ENCODE measurements at regions not wholly inside any gene's neighbourhood (a gene's known extent, or its start where the extent isn't known, plus 50 kb on each side); places are given as distances from the start of the nearest gene placed in this dataset.
"Not testable (repeated sequence)": the region's sequence is repeated elsewhere in the genome, so short reads cannot be mapped to it uniquely, and the experiment has no call there.

DNA sequence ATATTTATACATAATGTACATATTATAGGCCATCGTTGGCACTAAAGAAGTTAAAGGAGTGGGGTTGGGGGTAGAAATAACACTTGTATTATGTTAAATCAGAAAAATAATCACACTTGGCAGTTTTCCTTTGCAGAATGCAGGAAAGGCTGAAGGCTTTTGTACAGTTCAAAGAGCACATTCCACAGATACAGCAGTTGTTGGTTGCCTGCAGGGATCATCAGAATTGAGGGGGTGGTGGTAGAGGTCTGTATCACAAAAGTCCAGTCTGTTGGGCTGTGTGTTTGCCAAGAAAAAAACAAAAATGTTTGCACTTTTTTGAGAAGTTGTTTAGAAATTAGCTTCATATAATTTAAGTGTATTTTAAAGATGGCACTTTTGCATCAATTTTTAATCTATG is 231.8 kb upstream of the FOXP2 start:
- DNase-seq (ENCODE audit: low read depth in 2 of 3, low spot score in 1 of 3): no peak

DNA sequence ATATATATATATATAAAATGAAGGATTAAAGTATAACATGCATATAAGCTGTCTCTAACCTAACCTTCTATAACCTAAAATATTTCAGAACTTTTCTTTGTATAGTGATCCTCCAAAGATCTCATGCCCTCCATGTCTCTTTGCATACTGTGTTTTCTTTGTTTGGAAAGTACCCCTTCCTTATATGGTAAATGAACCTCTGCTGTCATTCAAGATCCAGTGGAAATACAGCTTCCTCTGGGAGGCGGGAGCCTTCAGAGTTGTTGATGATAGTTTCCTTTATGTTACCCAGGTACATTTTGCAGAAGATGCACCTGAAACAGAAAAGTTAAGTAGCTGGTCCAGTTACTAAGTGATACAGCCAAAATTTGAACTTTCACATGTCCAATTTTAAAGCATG is 233.3 kb upstream of the FOXP2 start:
- DNase-seq (ENCODE audit: low read depth in 2 of 3, low spot score in 1 of 3): no peak

DNA sequence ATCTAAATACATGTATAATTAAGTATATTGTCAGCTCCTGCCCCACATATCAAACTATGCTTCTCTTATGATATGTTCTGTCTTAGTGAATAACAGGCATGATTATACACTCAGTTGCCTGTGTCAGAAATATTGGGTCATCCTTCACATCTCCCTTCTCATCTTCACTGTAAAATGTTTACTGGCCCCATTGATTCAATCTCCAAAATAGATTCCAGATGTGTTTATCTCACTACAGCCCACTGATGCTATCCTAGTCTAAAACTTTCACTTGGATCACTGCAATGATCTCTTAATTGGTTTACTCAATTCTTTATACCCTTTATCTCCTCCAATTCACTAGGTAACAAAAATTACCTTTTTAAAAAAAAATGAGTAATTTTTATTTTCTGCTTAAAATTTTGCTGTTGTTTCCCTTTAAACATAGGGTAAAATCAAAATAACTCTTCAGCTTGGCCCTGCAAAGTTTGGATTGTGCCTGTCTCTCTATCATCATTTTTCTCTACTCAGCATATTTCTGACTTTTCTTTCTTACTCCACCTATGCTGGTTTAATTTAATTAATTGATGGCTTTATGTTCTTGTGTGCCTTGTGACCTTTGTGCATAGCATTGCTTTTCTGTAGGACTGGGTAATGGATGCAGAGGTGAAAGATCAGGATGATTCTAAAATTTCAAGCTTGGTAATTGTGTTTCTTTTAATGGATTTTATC is 233.9 kb upstream of the FOXP2 start:
- no peak for DNase-seq (ENCODE audit: low read depth in 2 of 3, low spot score in 1 of 3)

DNA sequence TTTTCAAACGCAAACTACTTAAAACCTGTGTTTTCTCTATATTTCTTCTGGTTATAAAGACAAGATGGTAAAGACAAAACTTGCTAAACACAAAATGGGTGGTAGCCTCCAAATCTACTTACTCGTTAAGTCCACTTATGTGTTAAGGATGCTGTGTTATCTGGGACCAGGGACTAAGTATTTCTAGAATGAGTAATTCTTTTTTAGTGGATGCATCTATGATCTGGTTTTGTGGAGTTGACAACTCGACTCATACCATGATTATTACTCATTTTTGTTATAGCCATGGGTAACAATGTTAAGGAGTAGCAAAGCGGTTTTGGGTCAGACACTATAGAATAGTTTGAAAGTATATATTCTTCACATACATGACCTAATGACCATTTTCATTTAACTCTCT is 239.5 kb upstream of the FOXP2 start:
- no peak for DNase-seq (ENCODE audit: low read depth in 2 of 3, low spot score in 1 of 3)

DNA sequence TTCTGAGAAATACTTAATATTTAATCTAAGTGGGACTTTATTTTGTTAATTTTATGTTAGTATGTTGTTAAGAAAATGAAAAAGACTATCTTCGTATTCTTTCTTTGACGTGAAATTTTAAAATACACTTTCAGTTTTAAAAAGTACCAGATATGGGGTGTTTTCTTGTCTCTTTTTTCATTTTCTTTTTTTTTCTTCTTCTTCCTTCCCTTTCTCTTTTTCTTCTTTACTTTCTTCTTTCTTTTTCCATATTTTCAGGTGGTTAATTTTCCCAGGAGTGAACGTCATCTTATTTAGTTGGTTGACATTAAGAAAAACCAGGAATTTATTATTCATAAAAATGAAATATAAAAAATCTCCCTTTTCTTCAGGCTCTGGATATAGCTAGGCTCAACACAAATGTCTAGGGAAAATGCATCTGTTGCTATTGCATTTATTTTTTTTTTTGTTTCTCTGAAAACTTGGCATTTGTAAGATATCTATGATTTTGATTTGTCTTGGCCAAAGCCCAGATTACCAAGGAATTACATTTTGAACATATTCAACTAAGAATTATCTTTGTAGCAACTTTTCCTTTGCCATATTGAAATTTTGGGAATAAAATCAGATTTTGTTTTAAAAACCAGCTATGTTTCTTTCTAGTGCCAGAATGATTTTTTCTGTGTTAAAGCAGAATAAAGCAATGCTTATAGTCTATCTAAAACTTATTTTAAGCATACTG is 241.3 kb upstream of the FOXP2 start:
- no peak for DNase-seq (ENCODE audit: low read depth in 2 of 3, low spot score in 1 of 3)

DNA sequence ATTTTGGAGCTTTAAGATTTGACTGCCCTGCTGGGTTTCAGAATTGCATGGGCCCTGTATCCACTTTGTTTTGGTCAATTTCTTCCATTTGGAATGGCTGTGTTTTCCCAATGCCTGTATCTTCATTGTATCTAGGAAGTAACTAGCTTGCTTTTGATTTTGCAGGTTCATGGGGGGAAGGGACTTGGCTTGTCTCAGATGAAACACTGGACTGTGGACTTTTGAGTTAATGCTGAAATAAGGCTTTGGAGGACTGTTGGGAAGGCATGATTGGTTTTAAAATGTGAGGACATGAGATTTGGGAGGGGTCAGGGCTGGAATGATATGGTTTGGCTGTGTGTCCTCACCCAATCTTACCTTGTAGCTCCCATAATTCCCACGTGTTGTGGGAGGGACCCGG is 245.2 kb upstream of the FOXP2 start:
- not testable (repeated sequence) for DNase-seq (ENCODE audit: low read depth in 2 of 3, low spot score in 1 of 3)

DNA sequence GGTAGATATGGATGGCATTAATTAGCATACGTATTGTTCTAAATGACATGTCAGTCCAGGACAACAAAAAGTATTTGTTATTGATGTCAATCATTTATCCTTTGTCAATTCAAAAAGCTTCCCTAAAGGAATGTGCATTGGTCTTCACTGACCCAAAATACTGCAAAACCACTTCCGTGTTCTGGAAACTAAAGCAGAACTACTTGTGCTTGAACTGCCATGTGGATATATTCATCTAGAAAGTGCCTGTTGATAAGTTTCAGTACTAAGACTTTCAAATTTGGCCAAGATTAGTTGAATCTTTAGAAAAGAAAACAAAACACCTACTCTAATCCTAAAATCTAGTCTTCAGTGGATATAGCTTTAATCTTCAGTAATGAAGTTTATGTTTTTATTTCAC is 242.1 kb upstream of the PPP1R3A start:
- no peak for DNase-seq (ENCODE audit: low read depth in 2 of 3, low spot score in 1 of 3)

DNA sequence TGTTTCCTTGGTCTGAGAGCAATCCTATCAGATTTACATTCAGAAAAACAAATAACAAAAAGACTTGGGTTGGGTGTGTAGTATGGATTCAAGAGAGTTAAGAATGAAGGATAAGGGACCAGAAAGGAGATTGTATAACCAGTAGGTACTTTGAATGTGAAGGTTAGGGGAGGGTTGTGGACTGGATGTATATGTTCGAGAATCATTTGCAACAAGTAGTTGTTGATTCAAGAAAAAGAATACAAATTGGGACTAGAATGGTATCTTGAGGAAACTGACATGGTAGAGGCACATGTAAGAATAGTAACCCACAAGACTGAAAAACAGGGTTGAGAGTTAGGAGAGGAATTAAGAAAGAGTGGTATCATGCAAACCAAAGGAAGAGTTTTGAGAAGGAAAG is 240.0 kb upstream of the PPP1R3A start:
- no peak for DNase-seq (ENCODE audit: low read depth in 2 of 3, low spot score in 1 of 3)

DNA sequence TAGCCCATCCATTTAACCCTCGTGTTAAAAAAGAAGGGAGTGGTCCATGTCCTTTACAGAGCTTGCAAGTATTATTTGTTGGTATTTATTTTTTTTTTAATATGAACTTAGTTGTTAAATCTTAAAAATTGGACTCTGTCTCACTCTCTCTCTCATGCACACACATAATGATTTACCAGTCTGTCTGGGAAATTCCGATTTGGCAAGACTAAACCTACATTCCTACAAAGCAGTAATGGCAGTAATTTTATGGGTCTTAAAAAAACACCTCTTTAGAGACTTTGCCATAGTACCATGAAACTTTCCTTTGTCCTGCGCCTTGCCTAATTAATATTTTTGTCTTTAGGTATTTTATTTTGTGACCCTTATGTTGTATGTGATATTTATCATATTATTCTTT is 239.5 kb upstream of the PPP1R3A start:
- DNase-seq (ENCODE audit: low read depth in 2 of 3, low spot score in 1 of 3): no peak

DNA sequence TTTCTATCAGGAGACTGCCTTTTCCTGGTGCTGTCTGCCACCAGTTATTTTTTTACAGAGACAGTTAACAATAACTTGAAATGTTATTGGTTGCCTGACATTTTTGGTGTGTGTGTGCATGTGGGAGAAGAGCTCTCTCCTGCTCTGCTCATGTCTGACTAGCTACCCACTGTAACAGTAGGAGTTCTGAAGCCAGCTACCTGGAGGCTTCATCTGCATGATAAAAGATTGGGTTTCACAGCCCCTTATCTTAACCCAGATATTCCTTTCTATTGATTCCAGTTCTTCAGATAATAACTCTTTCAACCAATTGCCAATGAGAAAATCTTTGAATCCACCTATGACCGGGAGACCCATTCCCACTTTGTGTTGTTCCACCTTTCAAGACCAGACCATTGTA is 237.4 kb upstream of the PPP1R3A start:
- no peak for DNase-seq (ENCODE audit: low read depth in 2 of 3, low spot score in 1 of 3)

DNA sequence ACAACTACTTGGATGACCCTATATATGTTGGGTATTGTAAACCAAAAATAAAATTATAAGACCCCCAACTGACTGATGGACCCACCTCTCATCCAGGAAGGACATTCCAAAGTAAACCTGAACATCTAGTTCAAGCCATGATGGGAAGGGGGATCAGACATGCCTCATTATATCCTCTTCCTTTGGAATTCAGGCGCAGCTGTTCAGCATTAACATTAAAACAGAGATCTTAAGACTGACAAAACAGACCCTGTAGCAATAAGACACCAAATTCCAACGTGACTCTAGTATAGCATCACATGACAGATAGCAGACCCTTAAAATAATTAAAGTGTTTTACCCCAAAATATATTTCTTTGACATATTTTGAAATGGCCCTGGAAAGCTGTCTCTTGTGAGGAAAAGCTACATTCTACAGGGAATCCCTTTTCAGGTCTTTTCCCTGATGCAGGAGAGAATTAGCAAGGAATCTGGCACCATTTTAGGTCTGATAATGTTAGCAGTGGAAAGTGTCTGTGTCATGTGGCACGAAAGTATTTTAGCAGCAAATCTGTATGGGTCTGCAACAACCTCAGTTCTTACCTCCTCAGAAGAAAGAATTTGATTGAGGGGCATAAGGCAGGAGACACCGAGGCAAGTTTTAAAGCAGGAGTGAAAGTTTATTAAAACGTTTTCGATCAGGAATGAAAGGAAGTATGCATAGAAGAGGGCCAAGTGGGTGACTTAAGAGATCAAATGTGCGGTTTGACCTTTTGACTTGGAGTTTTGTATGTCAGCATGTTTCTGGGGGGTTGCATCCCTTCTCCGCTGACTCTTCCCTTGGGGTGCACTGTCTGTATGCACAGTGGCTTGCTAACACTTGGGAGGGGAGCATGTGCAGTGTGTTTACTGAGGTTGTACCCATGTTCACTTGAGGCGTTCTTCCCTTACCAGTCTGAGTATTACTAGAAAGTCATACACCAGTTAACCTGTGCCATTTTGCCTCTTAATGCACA is 236.6 kb upstream of the PPP1R3A start:
- no peak for DNase-seq (ENCODE audit: low read depth in 2 of 3, low spot score in 1 of 3)

DNA sequence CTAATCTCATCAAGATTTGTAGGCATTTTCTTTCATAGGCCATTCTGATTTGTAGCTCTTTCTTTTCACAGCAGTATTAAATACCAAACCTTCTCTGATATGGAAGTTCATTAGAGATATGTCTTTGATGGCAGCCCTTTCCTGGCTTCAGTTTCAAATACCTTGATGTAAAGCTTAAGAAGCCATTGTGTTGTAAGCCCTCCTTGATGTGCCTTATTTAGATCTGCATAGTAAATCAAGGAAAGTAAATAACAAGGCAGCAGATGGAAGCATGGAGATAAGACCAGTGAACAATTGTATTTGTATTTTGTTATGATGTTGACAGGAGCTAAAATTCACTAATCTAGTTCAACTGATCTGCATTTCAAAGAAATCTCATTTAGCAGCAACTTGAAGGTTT is 234.9 kb upstream of the PPP1R3A start:
- DNase-seq (ENCODE audit: low read depth in 2 of 3, low spot score in 1 of 3): no peak

DNA sequence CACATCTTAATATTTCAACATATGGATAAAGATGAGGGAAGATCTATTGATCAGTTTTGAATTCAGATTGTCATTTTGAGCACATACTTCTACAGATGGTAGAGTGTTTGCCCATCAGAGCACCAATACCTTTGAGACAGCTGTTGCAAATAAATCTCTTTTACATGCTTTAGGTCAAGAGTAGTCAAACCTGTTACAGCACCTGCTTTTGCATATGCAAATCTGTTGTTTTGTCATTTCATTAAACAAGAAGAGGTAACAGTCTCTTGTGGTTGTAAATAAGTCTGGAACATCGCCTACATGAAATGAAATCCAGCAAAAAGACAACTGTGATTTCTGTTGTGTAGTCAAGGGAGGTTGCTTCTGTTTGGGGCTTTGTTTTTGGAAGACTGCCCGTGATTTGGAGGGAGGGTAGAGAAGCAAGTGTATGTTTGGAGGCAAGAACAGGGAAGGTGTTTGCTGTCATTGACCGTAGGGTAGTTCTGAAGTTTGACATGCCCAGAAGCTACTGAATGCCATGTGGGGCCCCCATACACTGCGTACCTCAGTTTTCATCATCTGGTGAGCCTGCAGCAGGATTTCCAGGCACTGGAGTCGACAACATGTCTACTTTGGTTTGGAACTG is 233.6 kb upstream of the PPP1R3A start:
- no peak for DNase-seq (ENCODE audit: low read depth in 2 of 3, low spot score in 1 of 3)

DNA sequence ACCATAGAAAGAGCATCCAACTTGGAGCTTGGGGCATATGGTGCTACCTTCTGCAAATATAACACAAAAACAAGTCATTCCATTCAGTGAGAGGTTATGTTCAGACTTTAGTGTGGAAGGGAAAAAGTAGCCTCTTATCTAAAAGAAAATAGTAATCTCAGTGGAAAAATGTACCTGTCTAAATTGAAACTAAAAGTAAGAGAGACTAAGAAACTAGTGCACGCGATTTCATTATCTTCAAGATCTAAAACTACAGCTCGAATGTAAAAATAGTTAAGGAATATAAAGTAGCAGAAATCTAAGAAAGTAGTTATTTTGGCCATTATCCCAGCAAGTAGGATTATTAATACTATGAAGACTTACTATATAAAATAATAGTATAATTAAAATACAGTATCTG is 233.0 kb upstream of the PPP1R3A start:
- DNase-seq (ENCODE audit: low read depth in 2 of 3, low spot score in 1 of 3): no peak

DNA sequence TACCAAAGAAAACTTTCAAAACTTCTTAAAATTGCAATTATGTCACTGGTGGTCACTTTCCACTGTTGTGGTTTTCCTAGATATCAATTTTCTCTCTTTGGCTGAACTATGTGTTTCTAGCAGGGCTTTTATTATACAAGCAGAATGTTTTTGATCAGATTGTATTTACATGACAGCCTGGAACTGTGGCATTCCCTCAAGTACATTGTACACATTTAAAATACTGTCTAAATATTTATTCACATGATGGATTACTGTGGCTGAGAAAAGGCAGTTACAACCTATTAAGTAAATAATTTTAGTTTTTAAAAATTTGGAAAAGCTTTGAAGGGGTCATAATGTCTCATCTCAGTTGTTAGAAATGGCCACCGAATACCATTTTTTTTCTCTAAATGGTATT is 231.9 kb upstream of the PPP1R3A start:
- DNase-seq (ENCODE audit: low read depth in 2 of 3, low spot score in 1 of 3): no peak

DNA sequence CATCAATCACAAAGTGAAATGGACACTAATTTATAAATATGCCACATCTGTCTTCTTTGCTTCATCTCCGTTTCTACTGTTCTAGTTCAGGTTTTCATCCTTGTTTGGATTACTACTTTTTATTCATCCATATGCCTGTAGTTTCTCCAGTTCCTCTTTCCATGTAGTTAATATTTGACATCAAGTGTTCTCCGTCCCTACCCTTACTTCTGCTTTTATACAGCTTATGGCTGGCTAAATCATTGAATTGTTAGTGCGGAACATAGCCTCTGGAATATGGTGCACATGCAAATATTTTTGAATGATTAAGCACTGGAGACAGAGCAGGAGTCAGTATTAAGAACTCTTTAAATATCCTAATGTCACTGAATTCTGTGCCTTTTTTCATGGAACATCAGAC is 230.0 kb upstream of the PPP1R3A start:
- DNase-seq (ENCODE audit: low read depth in 2 of 3, low spot score in 1 of 3): no peak

DNA sequence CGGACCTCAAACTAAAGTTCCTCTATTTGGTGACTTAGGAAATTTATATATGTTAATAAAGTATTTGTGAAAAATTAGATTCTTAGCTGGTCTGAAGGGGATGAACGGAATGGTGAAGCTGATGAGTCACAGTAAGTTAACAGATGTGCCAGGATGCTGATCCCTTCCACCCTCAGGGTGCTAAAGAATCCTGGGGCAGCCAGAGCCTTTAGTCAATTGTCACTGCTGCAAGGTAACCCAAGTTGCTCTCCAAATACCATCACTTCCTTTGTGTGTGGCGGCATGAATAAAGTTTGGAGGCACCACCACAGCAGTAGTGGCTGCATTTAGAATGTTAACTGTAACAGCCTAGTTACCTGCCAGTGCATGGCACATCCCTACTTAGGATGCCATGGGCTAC is 222.6 kb upstream of the PPP1R3A start:
- DNase-seq (ENCODE audit: low read depth in 2 of 3, low spot score in 1 of 3): no peak

DNA sequence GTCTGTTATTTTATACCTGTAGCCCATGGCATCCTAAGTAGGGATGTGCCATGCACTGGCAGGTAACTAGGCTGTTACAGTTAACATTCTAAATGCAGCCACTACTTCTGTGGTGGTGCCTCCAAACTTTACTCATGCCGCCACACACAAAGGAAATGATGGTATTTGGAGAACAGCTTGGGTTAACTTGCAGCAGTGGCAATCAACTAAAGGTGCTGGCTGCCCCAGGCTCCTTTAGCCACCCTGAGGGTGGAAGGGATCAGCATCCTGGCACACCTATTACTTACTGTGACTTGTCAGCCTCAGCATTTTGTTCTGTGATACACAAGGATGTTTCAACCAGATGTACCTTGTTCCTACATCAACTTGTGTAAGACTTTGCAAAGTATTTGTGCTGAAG is 221.8 kb upstream of the PPP1R3A start:
- no peak for DNase-seq (ENCODE audit: low read depth in 2 of 3, low spot score in 1 of 3)

DNA sequence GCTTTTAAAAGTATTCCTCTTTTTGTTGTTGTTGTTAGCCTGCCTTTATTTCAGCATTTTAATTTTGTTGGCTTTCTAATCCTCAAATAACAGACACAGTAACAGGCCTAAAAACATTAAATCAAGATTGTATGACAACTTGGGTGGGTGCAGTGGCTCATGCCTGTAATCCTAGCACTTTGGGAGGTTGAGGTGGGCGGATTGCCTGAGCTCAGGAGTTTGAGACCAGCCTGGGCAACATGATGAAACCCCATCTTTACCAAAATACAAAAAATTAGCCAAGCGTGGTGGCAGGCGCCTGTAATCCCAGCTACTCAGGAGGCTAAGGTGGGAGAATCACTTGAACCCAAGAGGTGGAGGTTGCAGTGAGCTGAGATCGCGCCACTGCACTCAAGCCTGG is 220.9 kb upstream of the PPP1R3A start:
- DNase-seq (ENCODE audit: low read depth in 2 of 3, low spot score in 1 of 3): not testable (repeated sequence)

DNA sequence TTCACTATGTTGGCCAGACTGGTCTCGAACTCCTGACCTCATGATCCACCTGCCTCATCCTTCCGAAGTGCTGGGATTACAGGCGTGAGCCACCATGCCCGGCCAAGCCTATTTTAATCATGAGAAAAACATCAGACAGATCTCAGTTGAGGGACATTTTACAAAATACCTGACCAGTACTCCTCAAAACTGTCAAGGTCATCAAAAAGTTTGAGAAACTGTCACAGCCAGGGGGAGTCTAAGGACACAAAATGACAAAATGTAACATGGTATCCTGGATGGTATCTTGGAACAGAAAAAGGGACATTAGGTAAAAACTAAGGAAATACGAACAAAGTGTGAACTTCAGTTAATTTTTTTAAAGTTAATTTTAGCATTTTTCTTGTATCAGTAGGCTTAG is 219.8 kb upstream of the PPP1R3A start:
- no peak for DNase-seq (ENCODE audit: low read depth in 2 of 3, low spot score in 1 of 3)

DNA sequence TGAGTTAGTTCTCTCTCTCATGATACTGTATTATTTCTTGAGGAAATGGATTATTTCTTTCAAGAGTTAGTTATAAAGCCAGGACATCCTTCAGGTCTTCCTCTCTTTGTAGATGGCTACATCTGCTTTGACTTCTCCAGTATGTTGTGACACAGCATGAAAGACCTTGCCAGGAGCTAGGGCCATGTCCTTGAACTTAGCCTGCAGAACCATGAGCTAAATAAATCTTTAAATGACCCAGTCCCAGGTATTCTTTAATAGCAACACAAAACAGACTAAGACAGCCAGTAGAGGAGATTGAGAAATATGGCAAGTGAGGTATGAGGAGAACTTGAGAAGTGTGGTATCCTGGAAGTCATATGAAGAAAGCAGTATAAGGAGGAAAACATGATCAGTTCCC is 214.9 kb upstream of the PPP1R3A start:
- no peak for DNase-seq (ENCODE audit: low read depth in 2 of 3, low spot score in 1 of 3)

Measured in stimulated activated CD4-positive, alpha-beta T cell treated with anti-CD3 and anti-CD28 coated beads, Interleukin-12 subunit alpha, Interleukin-12 subunit beta, amount 100 ng/mL, for 48 hours (primary cell).